ENCODE measurements at regions not wholly inside any gene's neighbourhood (a gene's known extent, or its start where the extent isn't known, plus 50 kb on each side); places are given as distances from the start of the nearest gene placed in this dataset.

GRCh38 chr5:175021841-175022625, 297.7 kb downstream of the MSX2 start:
- no peak overlapping the region for H3K4me3 ChIP-seq (ENCODE audit: low read length)

GRCh38 chr5:175021321-175021720, 296.9 kb downstream of the MSX2 start:
- Histone ChIP-seq H3K36me3 (ENCODE audit: control insufficient read depth, low read depth, low read length) (no peaks in the 10 kb centered on the region), H3K4me1 (ENCODE audit: control insufficient read depth, low read depth, low read length) (no peaks in the 10 kb centered on the region), H3K9me3 (ENCODE audit: control insufficient read depth, low read depth, low read length) (no peaks in the 10 kb centered on the region), H3K27ac (ENCODE audit: low read length) (no peak overlapping the region), H3K27me3 (ENCODE audit: control insufficient read depth, insufficient read depth, low read length) (no peaks in the 10 kb centered on the region), H3K9ac (ENCODE audit: low read length) (no peak overlapping the region), H3K4me3 (ENCODE audit: low read length) (no peak overlapping the region)

More at GRCh38 chr5:175021841-175022625, 297.7 kb downstream of the MSX2 start:
- H3K27me3 ChIP-seq (ENCODE audit: control insufficient read depth, insufficient read depth, low read length): no peaks in the 10 kb centered on the region
- H3K27ac ChIP-seq (ENCODE audit: low read length): no peak overlapping the region
- H3K36me3 ChIP-seq (ENCODE audit: control insufficient read depth, low read depth, low read length): no peaks in the 10 kb centered on the region
- H3K9me3 ChIP-seq (ENCODE audit: control insufficient read depth, low read depth, low read length): no peaks in the 10 kb centered on the region
- no peak overlapping the region for H3K9ac ChIP-seq (ENCODE audit: low read length)
- no peaks in the 10 kb centered on the region for H3K4me1 ChIP-seq (ENCODE audit: control insufficient read depth, low read depth, low read length)

- Histone ChIP-seq H3K27me3 (ENCODE audit: control insufficient read depth, insufficient read depth, low read length) (no peaks in the 10 kb centered on the region), H3K4me1 (ENCODE audit: control insufficient read depth, low read depth, low read length) (no peaks in the 10 kb centered on the region), H3K27ac (ENCODE audit: low read length) (no peak overlapping the region), H3K9me3 (ENCODE audit: control insufficient read depth, low read depth, low read length) (no peaks in the 10 kb centered on the region), H3K9ac (ENCODE audit: low read length) (no peak overlapping the region), H3K36me3 (ENCODE audit: control insufficient read depth, low read depth, low read length) (no peaks in the 10 kb centered on the region), H3K4me3 (ENCODE audit: low read length) (no peak overlapping the region)
These were observed 290.8 kb downstream of the MSX2 start for GRCh38 chr5:175015028-175015685.

- Histone ChIP-seq H3K4me1 (ENCODE audit: control insufficient read depth, low read depth, low read length) (no peaks in the 10 kb centered on the region), H3K9ac (ENCODE audit: low read length) (no peak overlapping the region), H3K9me3 (ENCODE audit: control insufficient read depth, low read depth, low read length) (no peaks in the 10 kb centered on the region), H3K36me3 (ENCODE audit: control insufficient read depth, low read depth, low read length) (no peaks in the 10 kb centered on the region), H3K4me3 (ENCODE audit: low read length) (no peak overlapping the region), H3K27me3 (ENCODE audit: control insufficient read depth, insufficient read depth, low read length) (no peaks in the 10 kb centered on the region), H3K27ac (ENCODE audit: low read length) (no peak overlapping the region)
These were observed 288.9 kb downstream of the MSX2 start for GRCh38 chr5:175013251-175013650.

- no peaks in the 10 kb centered on the region for H3K36me3 ChIP-seq (ENCODE audit: control insufficient read depth, low read depth, low read length)
- no peak overlapping the region for H3K27ac ChIP-seq (ENCODE audit: low read length)
- no peak overlapping the region for H3K9ac ChIP-seq (ENCODE audit: low read length)
- no peaks in the 10 kb centered on the region for H3K9me3 ChIP-seq (ENCODE audit: control insufficient read depth, low read depth, low read length)
- no peaks in the 10 kb centered on the region for H3K27me3 ChIP-seq (ENCODE audit: control insufficient read depth, insufficient read depth, low read length)
- H3K4me1 ChIP-seq (ENCODE audit: control insufficient read depth, low read depth, low read length): no peaks in the 10 kb centered on the region
- H3K4me3 ChIP-seq (ENCODE audit: low read length): no peak overlapping the region
These were observed 287.9 kb downstream of the MSX2 start for GRCh38 chr5:175012267-175012666.

GRCh38 chr5:175003531-175003930, 279.1 kb downstream of the MSX2 start:
- Histone ChIP-seq H3K4me3 (ENCODE audit: low read length) (no peak overlapping the region), H3K27me3 (ENCODE audit: control insufficient read depth, insufficient read depth, low read length) (no peaks in the 10 kb centered on the region), H3K9me3 (ENCODE audit: control insufficient read depth, low read depth, low read length) (no peaks in the 10 kb centered on the region), H3K36me3 (ENCODE audit: control insufficient read depth, low read depth, low read length) (no peaks in the 10 kb centered on the region), H3K27ac (ENCODE audit: low read length) (no peak overlapping the region), H3K9ac (ENCODE audit: low read length) (no peak overlapping the region), H3K4me1 (ENCODE audit: control insufficient read depth, low read depth, low read length) (no peaks in the 10 kb centered on the region)

GRCh38 chr5:175001876-175002645, 277.7 kb downstream of the MSX2 start:
- no peak overlapping the region for H3K27ac ChIP-seq (ENCODE audit: low read length)
- no peaks in the 10 kb centered on the region for H3K36me3 ChIP-seq (ENCODE audit: control insufficient read depth, low read depth, low read length)
- H3K9ac ChIP-seq (ENCODE audit: low read length): no peak overlapping the region
- H3K4me3 ChIP-seq (ENCODE audit: low read length): no peak overlapping the region
- no peaks in the 10 kb centered on the region for H3K27me3 ChIP-seq (ENCODE audit: control insufficient read depth, insufficient read depth, low read length)
- H3K4me1 ChIP-seq (ENCODE audit: control insufficient read depth, low read depth, low read length): no peaks in the 10 kb centered on the region
- no peaks in the 10 kb centered on the region for H3K9me3 ChIP-seq (ENCODE audit: control insufficient read depth, low read depth, low read length)

GRCh38 chr5:175001311-175001710, 276.9 kb downstream of the MSX2 start:
- no peak overlapping the region for H3K27ac ChIP-seq (ENCODE audit: low read length)
- no peaks in the 10 kb centered on the region for H3K9me3 ChIP-seq (ENCODE audit: control insufficient read depth, low read depth, low read length)
- H3K9ac ChIP-seq (ENCODE audit: low read length): no peak overlapping the region
- H3K4me1 ChIP-seq (ENCODE audit: control insufficient read depth, low read depth, low read length): no peaks in the 10 kb centered on the region
- no peak overlapping the region for H3K4me3 ChIP-seq (ENCODE audit: low read length)
- no peaks in the 10 kb centered on the region for H3K27me3 ChIP-seq (ENCODE audit: control insufficient read depth, insufficient read depth, low read length)
- no peaks in the 10 kb centered on the region for H3K36me3 ChIP-seq (ENCODE audit: control insufficient read depth, low read depth, low read length)

- H3K4me3 ChIP-seq (ENCODE audit: low read length): no peak overlapping the region
- H3K9ac ChIP-seq (ENCODE audit: low read length): no peak overlapping the region
- no peaks in the 10 kb centered on the region for H3K36me3 ChIP-seq (ENCODE audit: control insufficient read depth, low read depth, low read length)
- no peaks in the 10 kb centered on the region for H3K4me1 ChIP-seq (ENCODE audit: control insufficient read depth, low read depth, low read length)
- no peaks in the 10 kb centered on the region for H3K9me3 ChIP-seq (ENCODE audit: control insufficient read depth, low read depth, low read length)
- no peak overlapping the region for H3K27ac ChIP-seq (ENCODE audit: low read length)
- no peaks in the 10 kb centered on the region for H3K27me3 ChIP-seq (ENCODE audit: control insufficient read depth, insufficient read depth, low read length)
These were observed 275.2 kb downstream of the MSX2 start for GRCh38 chr5:174999581-174999980.

- H3K27me3 ChIP-seq (ENCODE audit: control insufficient read depth, insufficient read depth, low read length): no peaks in the 10 kb centered on the region
- H3K4me1 ChIP-seq (ENCODE audit: control insufficient read depth, low read depth, low read length): no peaks in the 10 kb centered on the region
These were observed 273.8 kb downstream of the MSX2 start for GRCh38 chr5:174998131-174998730.

GRCh38 chr5:174997688-174998087, 273.3 kb downstream of the MSX2 start:
- H3K9ac ChIP-seq (ENCODE audit: low read length): no peak overlapping the region
- no peaks in the 10 kb centered on the region for H3K4me1 ChIP-seq (ENCODE audit: control insufficient read depth, low read depth, low read length)
- H3K4me3 ChIP-seq (ENCODE audit: low read length): no peak overlapping the region
- no peaks in the 10 kb centered on the region for H3K36me3 ChIP-seq (ENCODE audit: control insufficient read depth, low read depth, low read length)
- H3K27me3 ChIP-seq (ENCODE audit: control insufficient read depth, insufficient read depth, low read length): no peaks in the 10 kb centered on the region
- H3K9me3 ChIP-seq (ENCODE audit: control insufficient read depth, low read depth, low read length): no peaks in the 10 kb centered on the region
- no peak overlapping the region for H3K27ac ChIP-seq (ENCODE audit: low read length)

More at GRCh38 chr5:174998131-174998730, 273.8 kb downstream of the MSX2 start:
- Histone ChIP-seq H3K9me3 (ENCODE audit: control insufficient read depth, low read depth, low read length) (no peaks in the 10 kb centered on the region), H3K9ac (ENCODE audit: low read length) (no peak overlapping the region), H3K4me3 (ENCODE audit: low read length) (no peak overlapping the region), H3K36me3 (ENCODE audit: control insufficient read depth, low read depth, low read length) (no peaks in the 10 kb centered on the region), H3K27ac (ENCODE audit: low read length) (no peak overlapping the region)

All from iPS-18a (cell line).